Hindlimb muscle (tissue), 1 donor: ENCODE measurements at regions not wholly inside any gene's neighbourhood (a gene's known extent, or its start where the extent isn't known, plus 50 kb on each side); places are given as distances from the start of the nearest gene placed in this dataset.

Source experiments
- DNase-seq: peaks from one replicate; pipeline ENCODE4 v3.0.0-alpha.2; 2013

- DNase-seq, result peak; percentile 50
Observed at GRCh38 chr6:44664716-44665115, 277.2 kb downstream of the CDC5L start.

GRCh38 chr6:44665143-44665542, 277.6 kb downstream of the CDC5L start:
- no peak for DNase-seq

DNA sequence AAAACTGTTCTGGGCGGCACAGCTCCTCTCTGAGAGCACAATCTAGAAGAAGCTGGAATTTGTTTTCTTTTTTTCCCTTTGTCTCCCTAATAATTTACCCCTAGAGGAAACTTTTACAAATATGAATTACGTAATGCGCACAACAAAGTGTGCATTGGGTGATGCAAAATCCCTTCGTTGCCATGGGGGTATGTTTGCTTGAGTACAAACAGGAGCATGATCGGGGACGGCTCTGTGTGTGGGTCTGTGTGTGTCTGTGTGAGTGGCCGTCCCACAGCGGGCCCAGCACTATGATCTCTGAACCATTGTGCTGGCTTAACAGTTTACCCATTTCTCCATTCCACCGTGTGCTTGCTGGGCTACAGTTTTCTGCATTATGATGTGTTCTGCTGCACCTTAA, 278.2 kb downstream of the CDC5L start:
- no peak for DNase-seq

DNA sequence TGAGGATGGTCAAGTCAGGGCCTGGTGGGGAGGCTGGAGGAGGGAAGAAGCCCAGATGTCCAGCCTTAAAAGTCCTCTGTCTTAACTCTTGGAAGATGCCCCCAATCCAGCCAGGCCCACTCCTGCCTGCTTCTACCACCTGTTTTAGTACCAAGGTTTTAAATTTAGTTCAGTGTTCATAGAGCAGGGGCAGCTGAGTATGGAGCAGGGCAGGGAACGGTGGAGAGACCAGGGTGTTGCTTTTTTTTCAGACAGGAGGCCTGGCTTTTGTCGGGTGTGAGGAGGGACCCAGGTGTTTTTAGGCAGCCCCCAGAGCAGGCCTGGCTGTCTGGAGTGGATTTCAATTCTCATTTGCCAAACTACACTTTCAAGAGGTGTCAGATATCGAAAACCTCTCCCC, 278.8 kb downstream of the CDC5L start:
- no peak for DNase-seq

GRCh38 chr6:44667226-44667625, 279.7 kb downstream of the CDC5L start:
- DNase-seq, result no peak

DNA sequence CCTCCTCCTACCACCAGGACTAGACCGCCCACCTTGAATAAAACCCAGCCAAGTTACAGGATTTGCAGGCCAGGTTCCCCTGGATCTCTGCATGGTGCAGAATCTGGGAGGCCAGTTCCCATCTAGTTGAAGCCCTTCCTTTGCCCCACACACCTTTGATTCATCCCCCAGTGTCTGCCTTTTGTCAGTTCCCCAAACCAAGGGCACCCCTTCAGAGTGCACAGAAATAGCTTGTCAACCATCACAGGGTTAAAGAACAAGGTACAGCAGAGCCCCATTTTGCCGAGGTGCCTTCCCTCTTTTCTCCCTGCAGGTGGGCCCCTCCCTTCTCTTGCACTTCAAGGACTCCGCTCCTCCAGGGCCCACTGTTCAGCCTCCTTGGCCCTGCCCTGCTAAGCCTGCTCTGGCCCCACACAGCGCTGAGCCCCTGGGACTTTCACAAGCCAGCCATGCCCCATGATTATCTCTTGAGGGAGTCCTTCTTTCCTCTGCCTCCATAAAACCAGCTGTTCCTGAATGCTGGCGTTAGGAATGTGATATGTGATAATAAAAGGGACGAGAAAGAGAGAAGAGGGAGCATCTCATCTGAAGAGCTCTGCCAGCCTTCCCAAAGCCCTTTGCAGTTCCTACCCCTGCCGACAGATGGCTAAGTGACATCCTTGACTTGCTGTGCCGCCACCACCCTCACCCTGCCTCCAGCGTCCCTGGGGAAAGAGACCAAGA, 280.3 kb downstream of the CDC5L start:
- DNase-seq, result no peak

- DNase-seq, result no peak
Observed at GRCh38 chr6:44668391-44668930, 281.0 kb downstream of the CDC5L start.

DNA sequence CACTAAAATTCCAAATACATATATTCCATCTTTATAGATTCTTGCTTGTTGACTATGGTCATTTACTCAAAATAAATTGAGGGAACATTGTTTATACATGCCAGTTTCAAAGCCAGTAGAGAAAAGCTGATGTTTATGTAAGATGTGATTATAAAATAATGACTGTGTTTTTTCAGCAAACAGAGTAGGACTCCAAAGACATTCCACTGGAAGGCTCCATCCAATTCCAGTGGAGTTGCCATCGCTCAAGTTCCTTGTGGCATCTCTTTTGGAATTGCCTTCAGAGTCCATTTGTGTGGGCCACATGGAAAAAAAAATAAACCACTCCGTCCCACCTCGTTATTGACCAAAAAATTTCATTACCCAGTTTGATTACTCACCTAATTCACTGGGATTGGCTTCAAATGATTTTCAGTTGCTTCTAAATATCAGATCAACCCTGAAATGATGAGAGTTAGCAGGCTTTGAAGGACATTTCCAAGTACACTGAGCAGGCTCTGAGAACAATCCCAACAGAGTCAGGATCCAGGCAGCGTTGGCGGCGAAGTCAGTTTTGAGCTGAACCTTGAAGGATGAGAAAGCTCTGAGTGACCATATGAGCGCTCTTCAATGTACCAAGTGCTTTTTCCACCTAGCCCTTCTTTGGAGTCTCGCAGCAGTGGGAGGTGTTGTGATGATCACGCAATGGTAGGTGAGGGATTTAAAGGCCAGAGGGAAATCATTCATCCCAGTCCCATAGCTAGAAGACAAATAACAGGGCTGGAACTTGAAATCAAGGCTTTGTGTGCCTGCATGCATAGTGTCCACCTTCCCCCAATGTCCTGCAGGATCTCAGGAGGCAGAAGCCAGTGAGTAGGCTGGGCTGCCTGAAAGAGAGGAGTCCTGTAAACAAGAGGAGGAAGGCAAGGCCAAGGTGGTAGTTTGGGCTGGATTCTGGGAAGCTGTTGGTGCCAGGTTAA, 281.7 kb downstream of the CDC5L start:
- no peak for DNase-seq

- no peak for DNase-seq
Observed at GRCh38 chr6:44670146-44670545, 282.6 kb downstream of the CDC5L start.

DNA sequence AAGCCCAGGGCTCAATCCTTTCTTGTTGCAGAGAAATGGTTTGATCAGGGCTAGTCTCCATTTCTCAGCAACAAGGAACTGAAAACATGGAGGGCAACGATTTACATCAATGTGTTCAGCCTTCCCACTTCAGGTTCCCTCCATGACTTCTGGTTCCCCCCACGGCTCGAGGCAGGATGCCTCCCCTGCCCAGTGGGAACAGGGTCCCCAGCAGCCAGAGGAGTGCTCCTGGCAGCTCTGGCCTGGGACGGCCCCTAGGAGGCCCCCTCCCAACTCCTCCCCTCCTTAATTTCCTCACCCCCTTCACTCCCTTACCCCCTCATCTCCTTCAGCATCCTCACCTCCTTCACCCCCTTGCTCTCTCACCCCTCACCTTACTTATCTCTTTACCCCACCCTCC, 283.8 kb downstream of the CDC5L start:
- DNase-seq, result no peak

- DNase-seq, result no peak
Observed at GRCh38 chr6:44672086-44672485, 284.6 kb downstream of the CDC5L start.

GRCh38 chr6:44672841-44673240, 285.3 kb downstream of the CDC5L start:
- DNase-seq, result no peak

GRCh38 chr6:44674226-44675155, 287.0 kb downstream of the CDC5L start:
- DNase-seq, result no peak

- DNase-seq, result no peak
Observed at GRCh38 chr6:44675449-44675848, 287.9 kb downstream of the CDC5L start.

DNA sequence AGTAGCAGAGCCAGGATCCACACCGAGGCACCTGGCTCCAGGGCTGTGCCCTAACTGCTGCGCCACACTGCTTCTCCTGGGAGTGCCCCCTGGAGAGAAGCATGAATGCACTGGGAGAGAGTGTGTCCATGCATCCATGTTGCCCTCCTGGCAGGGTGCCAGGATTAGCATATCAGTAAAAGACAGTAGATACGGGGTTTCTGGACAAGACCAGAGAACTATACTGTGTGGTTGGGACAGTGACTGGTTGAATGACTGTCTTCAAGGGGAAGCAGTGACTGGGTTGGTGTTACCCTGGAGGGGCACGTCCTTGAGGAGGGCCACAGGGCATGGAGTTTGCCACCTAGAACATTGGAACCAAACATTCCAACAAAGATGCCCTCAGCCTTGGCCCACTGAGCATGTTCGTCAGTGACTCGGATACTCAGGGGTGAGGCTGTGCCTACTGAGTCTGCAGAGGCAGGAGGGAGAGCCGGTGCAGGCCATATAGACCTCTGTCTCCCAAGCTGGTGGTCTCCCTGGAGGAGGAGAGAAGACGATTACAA, 288.8 kb downstream of the CDC5L start:
- no peak for DNase-seq

DNA sequence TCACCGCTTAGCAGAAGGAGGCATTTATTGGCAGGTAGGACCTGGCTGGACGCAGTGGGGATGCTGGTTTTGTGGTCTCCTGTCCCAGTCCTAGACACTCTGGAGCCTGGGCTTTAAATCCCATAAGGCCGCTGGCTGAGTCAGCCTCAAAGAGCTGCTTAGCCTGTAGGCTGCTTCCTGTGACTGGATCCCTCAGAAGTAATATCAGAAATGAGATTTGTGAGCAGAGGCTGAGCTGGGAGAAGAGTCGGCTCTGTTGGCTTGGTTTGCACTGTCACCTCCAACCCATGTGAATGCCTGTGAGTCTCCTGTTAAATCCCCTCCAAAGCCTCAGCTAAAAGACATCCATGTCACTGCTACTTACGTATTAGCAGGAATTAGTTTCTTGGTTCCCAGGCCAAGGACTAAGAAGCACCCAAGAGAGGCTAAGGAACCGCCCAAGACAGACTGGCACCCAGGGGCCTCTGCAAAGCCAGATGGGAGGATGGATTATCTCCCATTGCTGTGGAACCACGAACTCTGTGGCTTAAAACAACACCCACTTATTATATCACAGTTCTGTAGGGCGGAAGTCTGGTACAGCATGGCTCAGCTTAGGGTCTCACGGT, 289.4 kb downstream of the CDC5L start:
- DNase-seq, result no peak

DNA sequence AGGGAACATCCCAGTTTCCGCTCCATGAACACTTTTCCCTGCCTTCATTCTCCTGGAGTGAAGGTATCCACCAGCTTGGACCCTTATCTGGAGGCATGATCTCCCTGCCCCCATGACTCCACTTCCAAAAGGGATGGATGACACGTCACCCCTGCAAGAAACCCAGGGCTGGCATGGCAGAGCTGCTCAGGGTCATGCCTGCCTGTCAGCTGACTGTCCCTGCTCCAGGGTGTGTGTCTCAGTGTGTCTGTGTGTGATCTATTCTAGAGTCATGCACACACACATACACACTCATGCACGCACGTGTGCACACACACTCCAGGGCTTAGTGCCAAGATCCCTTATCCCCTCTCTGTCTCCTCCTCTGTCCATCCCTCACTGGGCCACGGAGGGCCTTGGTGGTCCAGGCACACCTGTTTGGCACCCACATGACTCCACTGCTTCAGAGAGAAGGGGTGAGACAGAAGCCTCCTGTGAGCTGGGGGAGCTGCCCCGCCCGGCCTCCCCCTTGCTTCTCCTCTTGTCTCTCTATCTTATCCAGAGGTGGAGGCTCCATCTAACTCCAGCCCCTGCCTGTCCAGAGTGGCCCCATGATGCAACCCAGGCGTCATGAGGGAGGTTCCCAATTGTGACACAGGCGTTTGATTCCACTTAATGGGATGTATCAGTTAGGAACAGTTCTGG, 290.9 kb downstream of the CDC5L start:
- DNase-seq, result no peak

DNA sequence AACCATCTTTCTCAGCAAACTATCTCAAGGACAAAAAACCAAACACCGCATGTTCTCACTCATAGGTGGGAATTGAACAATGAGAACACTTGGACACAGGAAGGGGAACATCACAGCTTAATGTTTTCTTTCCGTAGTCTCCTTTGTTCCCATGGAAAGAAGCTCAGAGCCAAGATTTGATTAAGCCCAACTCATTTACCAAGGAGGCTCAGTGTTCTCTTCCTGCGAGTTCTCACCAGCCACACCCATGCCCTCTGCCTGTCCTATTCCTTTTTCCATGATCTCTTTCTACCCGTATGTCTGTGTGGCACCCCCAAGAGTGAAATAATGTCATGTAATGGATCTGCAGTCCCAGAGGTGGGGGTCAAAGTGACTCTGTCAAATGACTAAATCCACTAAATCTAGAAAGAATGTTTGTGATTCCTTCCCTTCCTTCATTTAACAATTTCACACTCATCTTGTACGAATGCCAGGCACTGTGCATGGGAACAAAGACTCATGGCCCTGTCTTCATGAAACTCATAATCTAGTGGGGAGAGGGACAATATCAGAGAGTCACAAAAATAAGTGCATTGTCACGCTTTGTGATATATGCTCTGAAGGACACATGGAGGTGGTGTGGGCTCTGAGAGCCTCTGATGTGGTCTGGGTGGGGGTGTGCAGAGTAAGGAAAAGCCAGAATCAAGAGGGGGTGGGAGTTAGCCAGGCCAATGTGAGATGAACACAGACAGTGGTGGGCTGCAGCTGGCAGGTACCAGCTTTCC, 292.1 kb downstream of the CDC5L start:
- no peak for DNase-seq

DNA sequence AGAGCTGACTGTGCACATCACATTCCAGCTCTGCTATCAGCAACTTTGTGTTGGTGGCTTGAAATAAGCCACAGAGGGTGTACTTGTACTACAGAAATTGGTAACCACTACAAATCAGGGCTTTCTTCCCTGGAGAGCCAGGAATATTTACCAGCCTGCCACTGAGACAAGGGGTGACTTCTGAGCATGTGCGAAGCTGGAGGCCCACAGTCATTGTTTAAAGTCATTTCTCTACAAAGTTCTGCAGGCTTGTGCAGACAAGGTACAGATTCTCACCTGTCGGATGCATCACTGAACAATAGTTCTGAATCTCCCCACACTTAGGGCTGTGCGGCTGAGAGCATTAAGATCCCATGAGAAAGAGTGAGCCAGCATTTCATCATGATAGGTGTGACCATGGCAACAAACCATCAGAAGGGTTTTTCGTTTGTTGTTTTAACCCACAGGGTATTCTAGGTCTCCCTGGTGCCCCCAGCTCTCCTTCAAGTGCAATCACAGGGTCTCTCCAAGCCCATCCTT, 292.8 kb downstream of the CDC5L start:
- DNase-seq, result no peak

GRCh38 chr6:44681761-44682160, 294.3 kb downstream of the CDC5L start:
- no peak for DNase-seq
